Smooth muscle cell (in vitro differentiated cells): ENCODE measurements at regions not wholly inside any gene's neighbourhood (a gene's known extent, or its start where the extent isn't known, plus 50 kb on each side); places are given as distances from the start of the nearest gene placed in this dataset.

Experiments used
- DNase-seq: peaks from one replicate; lab custom pipeline; 2025; ENCODE audit not compliant: unreplicated experiment; lab: John Stamatoyannopoulos, UW
- H2AFZ ChIP-seq: fragments of 200-600 bp; sonication (generic); 2 replicates; pipeline ENCODE4 v1.6.0; 2016; ENCODE audit warnings: antibody characterized with exemption, low read depth, mild to moderate bottlenecking
- H3F3A ChIP-seq: fragments of 200-600 bp; sonication (generic); 2 replicates; pipeline ENCODE4 v1.6.0; 2017; ENCODE audit warnings: antibody characterized with exemption, low read depth
- H3K27ac ChIP-seq: fragments of 200-600 bp; sonication (generic); 2 replicates; pipeline ENCODE4 v1.5.1; 2016; ENCODE audit warnings: low read depth, mild to moderate bottlenecking
- H3K27me3 ChIP-seq: fragments of 200-600 bp; sonication (generic); 2 replicates; pipeline ENCODE4 v1.6.1; 2016; ENCODE audit warnings: low read depth, mild to moderate bottlenecking
- H3K36me3 ChIP-seq: fragments of 200-600 bp; sonication (generic); 2 replicates; pipeline ENCODE4 v1.5.1; 2016; ENCODE audit warnings: low read depth
- H3K4me1 ChIP-seq: fragments of 200-600 bp; sonication (generic); 2 replicates; pipeline ENCODE4 v1.5.1; 2016; ENCODE audit warnings: low read depth
- H3K4me2 ChIP-seq: fragments of 200-600 bp; sonication (generic); 2 replicates; pipeline ENCODE4 v1.6.0; 2016; ENCODE audit warnings: mild to moderate bottlenecking
- H3K4me3 ChIP-seq: fragments of 200-600 bp; sonication (generic); 2 replicates; pipeline ENCODE4 v1.5.1; 2016; ENCODE audit warnings: mild to moderate bottlenecking
- H3K79me2 ChIP-seq: fragments of 200-600 bp; sonication (generic); 2 replicates; pipeline ENCODE4 v1.6.0; 2016; ENCODE audit warnings: low read depth, mild to moderate bottlenecking
- H3K9ac ChIP-seq: fragments of 200-600 bp; sonication (generic); 2 replicates; pipeline ENCODE4 v1.6.0; 2016; ENCODE audit warnings: low read depth
- H3K9me3 ChIP-seq: fragments of 200-600 bp; sonication (generic); replicated peaks from 2 replicates; pipeline ENCODE4 v1.5.1; 2016; ENCODE audit warnings: low read depth
- H4K20me1 ChIP-seq: fragments of 200-600 bp; sonication (generic); 2 replicates; pipeline ENCODE4 v1.6.0; 2016; ENCODE audit warnings: low read depth
- WGBS: methylation state at CpG from one replicate; pipeline ENCODE4 v1.1.7; 2016; ENCODE audit warnings: low lambda C conversion rate; 5-methylcytosine and 5-hydroxymethylcytosine counted together
- TF ChIP-seq, protein P1 (sequence below): fragments of 200-600 bp; sonication (generic); IDR thresholded peaks from 2 replicates; pipeline ENCODE4 v1.5.1; 2017; ENCODE audit warnings: borderline replicate concordance, mild to moderate bottlenecking, antibody characterized with exemption; ENCODE audit not compliant: insufficient read depth, poor library complexity, severe bottlenecking

DNA sequence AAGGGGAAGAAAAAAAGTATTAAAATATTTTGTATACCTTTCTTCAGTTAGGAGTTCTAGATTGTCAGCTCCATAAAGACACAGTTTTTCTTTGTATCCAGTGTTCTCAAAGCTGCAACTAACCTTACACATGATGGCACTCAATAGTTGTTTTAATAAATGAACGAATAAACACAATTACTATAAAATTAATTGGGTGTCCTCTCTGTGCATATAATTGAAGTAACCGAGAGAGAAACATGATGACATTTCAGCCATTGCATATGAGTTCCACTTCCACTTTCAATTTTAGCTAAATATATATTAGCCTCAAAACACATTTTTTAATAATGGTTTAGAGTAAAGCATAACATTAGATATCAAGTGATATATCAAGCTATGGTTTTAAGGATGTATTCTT is 671.2 kb downstream of the LRFN5 start:
- Histone ChIP-seq H3K27ac (no peak overlapping the region), H3K36me3 (no peaks in the 10 kb centered on the region), H3F3A (no peaks in the 10 kb centered on the region), H3K4me2 (no peak overlapping the region), H3K9ac (no peak overlapping the region), H2AFZ (no peak overlapping the region), H3K9me3 (no peaks in the 10 kb centered on the region), H3K4me1 (no peaks in the 10 kb centered on the region), H3K79me2 (no peaks in the 10 kb centered on the region), H4K20me1 (no peaks in the 10 kb centered on the region), H3K27me3 (no peaks in the 10 kb centered on the region), H3K4me3 (no peak overlapping the region)
- TF ChIP-seq, protein P1, sequence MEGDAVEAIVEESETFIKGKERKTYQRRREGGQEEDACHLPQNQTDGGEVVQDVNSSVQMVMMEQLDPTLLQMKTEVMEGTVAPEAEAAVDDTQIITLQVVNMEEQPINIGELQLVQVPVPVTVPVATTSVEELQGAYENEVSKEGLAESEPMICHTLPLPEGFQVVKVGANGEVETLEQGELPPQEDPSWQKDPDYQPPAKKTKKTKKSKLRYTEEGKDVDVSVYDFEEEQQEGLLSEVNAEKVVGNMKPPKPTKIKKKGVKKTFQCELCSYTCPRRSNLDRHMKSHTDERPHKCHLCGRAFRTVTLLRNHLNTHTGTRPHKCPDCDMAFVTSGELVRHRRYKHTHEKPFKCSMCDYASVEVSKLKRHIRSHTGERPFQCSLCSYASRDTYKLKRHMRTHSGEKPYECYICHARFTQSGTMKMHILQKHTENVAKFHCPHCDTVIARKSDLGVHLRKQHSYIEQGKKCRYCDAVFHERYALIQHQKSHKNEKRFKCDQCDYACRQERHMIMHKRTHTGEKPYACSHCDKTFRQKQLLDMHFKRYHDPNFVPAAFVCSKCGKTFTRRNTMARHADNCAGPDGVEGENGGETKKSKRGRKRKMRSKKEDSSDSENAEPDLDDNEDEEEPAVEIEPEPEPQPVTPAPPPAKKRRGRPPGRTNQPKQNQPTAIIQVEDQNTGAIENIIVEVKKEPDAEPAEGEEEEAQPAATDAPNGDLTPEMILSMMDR, result no peak
- no peak for DNase-seq
- 93% methylated on average over 2 of the region's 2 CpGs for WGBS

DNA sequence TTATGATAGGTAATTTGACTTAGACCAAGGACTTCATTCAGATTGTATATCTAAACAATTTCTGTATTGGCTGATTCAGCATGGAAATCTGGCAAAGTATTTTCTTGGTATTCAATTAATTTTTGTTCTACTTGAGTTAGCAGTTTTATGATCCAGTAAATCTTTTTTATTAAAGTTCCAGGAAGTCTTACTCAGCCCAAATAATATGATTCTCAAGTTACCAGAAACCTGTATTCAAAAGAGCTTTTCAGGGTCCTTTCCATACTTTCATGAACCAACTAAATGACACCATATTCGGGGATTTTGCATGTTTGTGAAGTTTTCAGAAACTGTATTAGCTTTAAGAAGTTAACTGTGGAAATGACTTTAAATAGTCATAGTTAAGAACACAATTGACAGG is 662.6 kb downstream of the LRFN5 start:
- WGBS, result 90% methylated on average over 1 of the region's 1 CpG
- no peak overlapping the region for H3K4me2 ChIP-seq

DNA sequence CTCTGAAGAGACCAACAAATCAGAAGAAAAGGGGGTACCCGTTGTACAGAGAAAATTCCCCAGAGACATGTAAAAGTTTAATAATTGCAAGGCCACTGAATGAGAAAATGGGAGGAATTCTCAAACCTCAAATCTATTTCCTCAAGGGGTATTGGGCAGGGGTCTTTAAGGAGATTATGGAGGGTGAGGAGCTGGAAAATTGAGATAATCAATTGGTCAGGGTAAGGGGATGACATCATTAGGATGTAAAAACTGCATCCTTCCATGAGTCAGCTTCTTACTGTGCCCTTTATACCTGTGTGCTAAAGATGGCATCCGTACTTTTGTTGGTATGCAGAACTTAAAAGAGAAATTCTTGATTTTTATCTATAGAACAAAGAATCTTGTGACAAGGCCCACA is 641.5 kb downstream of the LRFN5 start:
- Histone ChIP-seq H4K20me1 (no peaks in the 10 kb centered on the region), H3K4me2 (no peak overlapping the region), H3K27ac (no peak overlapping the region), H3K9ac (no peak overlapping the region), H3K9me3 (no peaks in the 10 kb centered on the region), H3F3A (no peaks in the 10 kb centered on the region), H2AFZ (no peak overlapping the region), H3K4me3 (no peak overlapping the region), H3K4me1 (no peaks in the 10 kb centered on the region), H3K36me3 (no peaks in the 10 kb centered on the region), H3K79me2 (no peaks in the 10 kb centered on the region), H3K27me3 (no peaks in the 10 kb centered on the region)
- no peak for DNase-seq
- TF ChIP-seq, protein P1, result no peak
- 95% methylated on average over 2 of the region's 2 CpGs for WGBS

More for the DNA sequence above, 662.6 kb downstream of the LRFN5 start:
- TF ChIP-seq, protein P1, result no peak
- Histone ChIP-seq H3K4me3 (no peak overlapping the region), H3F3A (no peaks in the 10 kb centered on the region), H4K20me1 (no peaks in the 10 kb centered on the region), H3K9me3 (no peaks in the 10 kb centered on the region), H3K36me3 (no peaks in the 10 kb centered on the region), H3K4me1 (no peaks in the 10 kb centered on the region), H3K79me2 (no peaks in the 10 kb centered on the region), H2AFZ (no peak overlapping the region), H3K9ac (no peak overlapping the region), H3K27me3 (no peaks in the 10 kb centered on the region), H3K27ac (no peak overlapping the region)
- no peak for DNase-seq

DNA sequence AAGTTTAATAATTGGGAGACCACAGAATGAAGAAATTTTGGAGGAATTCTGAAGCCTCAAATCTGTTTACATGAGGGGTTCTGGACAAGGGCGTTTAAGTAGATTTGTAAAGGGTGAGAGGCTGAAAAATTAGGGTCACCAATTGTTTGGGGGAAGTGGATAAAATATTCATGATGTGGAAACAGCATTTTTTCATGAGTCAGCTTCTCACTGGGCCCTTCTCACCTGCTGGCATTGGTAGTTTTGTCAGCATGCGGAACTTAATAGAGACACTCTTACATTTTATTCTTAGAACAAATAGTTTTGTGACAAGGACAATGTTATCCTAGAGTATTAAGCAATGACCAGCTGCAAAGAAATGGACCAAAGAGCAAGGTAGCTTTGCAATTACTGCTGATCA is 634.4 kb downstream of the LRFN5 start:
- no peak overlapping the region for H3K4me2 ChIP-seq
- H3K9me3 ChIP-seq, result peaks cover 9% of the 10 kb centered on the region
- no peak overlapping the region for H3K9ac ChIP-seq
- no peak overlapping the region for H3K4me3 ChIP-seq
- H3K4me1 ChIP-seq, result no peaks in the 10 kb centered on the region
- no peak overlapping the region for H2AFZ ChIP-seq
- H4K20me1 ChIP-seq, result no peaks in the 10 kb centered on the region
- TF ChIP-seq, protein P1, result no peak
- H3K27me3 ChIP-seq, result no peaks in the 10 kb centered on the region
- no peak for DNase-seq
- H3K27ac ChIP-seq, result no peak overlapping the region
- no peaks in the 10 kb centered on the region for H3K36me3 ChIP-seq
- H3F3A ChIP-seq, result no peaks in the 10 kb centered on the region
- WGBS, result 76% methylated on average over 2 of the region's 2 CpGs
- no peaks in the 10 kb centered on the region for H3K79me2 ChIP-seq
